HEK293T (cell line): ENCODE measurements at regions not wholly inside any gene's neighbourhood (a gene's known extent, or its start where the extent isn't known, plus 50 kb on each side); places are given as distances from the start of the nearest gene placed in this dataset.

Source experiments
- ARNT ChIP-seq: fragments of 450-650 bp; IDR thresholded peaks from 2 replicates; pipeline ENCODE4 v1.6.1; 2017; ENCODE audit warnings: mild to moderate bottlenecking
- BHLHE40 ChIP-seq: fragments of 450-650 bp; IDR thresholded peaks from 2 replicates; pipeline ENCODE4 v1.6.1; 2016; ENCODE audit warnings: mild to moderate bottlenecking, moderate library complexity, borderline replicate concordance
- ELF4 ChIP-seq: fragments of 450-650 bp; IDR thresholded peaks from 2 replicates; pipeline ENCODE4 v1.6.1; 2017; ENCODE audit warnings: antibody characterized with exemption
- FOXK2 ChIP-seq: fragments of 450-650 bp; IDR thresholded peaks from 2 replicates; pipeline ENCODE4 v1.6.1; 2016; ENCODE audit warnings: mild to moderate bottlenecking
- L3MBTL2 ChIP-seq: fragments of 450-650 bp; conservative IDR thresholded peaks from 2 replicates; pipeline ENCODE4 v1.6.1; 2016; ENCODE audit warnings: mild to moderate bottlenecking
- SP1 ChIP-seq: fragments of 450-650 bp; IDR thresholded peaks from 2 replicates; pipeline ENCODE4 v1.6.1; 2017
- SUZ12 ChIP-seq: fragments of 450-650 bp; IDR thresholded peaks from 2 replicates; pipeline ENCODE4 v1.6.1; 2016; ENCODE audit warnings: mild to moderate bottlenecking
- ZNF384 ChIP-seq: fragments of 450-650 bp; IDR thresholded peaks from 2 replicates; pipeline ENCODE4 v1.6.1; 2016

DNA sequence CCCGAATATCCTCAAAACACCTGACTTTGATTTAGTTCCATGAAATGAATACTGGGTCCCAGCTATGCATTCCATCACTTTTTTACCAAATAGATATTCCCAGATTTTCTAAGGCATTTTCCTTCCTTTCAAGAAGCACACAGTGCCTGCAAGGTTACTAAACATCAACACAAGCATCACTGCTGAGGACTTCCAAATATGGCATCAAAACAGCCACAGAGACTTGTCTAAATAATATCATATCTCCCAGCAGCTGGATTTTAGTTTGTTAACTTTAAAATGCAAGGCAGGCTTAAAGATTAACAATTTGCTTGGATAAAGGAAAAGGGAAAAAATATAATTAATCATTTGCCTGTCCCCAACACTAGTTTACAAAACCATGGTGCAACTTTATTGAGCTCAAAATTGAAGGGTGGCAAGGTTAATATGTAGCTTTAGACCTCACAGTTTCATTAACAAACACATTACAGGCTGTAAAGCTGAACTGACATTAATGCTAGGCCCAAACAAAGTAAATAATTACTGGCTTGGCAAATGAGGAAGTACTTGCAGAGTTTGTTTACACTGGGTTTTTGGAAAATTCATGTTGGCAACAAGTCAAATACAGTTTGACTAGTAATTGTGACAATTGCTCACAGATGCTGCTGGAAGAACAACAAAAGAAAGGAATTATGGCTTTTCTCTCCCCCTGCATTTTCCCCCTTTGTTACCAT is 401.7 kb upstream of the CDIN1 start:
- TF ChIP-seq SP1 = no peak
- TF ChIP-seq BHLHE40 = no peak
- TF ChIP-seq ZNF384 = no peak
- TF ChIP-seq FOXK2 = no peak
- TF ChIP-seq L3MBTL2 = no peak
- TF ChIP-seq SUZ12 = no peak
- TF ChIP-seq ARNT = no peak
- no peak for TF ChIP-seq ELF4
